ENCODE measurements at regions not wholly inside any gene's neighbourhood (a gene's known extent, or its start where the extent isn't known, plus 50 kb on each side); places are given as distances from the start of the nearest gene placed in this dataset.

- TF ChIP-seq, protein P1, sequence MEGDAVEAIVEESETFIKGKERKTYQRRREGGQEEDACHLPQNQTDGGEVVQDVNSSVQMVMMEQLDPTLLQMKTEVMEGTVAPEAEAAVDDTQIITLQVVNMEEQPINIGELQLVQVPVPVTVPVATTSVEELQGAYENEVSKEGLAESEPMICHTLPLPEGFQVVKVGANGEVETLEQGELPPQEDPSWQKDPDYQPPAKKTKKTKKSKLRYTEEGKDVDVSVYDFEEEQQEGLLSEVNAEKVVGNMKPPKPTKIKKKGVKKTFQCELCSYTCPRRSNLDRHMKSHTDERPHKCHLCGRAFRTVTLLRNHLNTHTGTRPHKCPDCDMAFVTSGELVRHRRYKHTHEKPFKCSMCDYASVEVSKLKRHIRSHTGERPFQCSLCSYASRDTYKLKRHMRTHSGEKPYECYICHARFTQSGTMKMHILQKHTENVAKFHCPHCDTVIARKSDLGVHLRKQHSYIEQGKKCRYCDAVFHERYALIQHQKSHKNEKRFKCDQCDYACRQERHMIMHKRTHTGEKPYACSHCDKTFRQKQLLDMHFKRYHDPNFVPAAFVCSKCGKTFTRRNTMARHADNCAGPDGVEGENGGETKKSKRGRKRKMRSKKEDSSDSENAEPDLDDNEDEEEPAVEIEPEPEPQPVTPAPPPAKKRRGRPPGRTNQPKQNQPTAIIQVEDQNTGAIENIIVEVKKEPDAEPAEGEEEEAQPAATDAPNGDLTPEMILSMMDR (IDR thresholded peaks at IDR 0.05), result no peak
- no peak for TF ChIP-seq POLR2A (IDR thresholded peaks at IDR 0.05)
- TF ChIP-seq EP300 (IDR thresholded peaks at IDR 0.05), result no peak
Measured at GRCh38 chr1:232452117-232452516, 177.8 kb downstream of the SIPA1L2 start.
